ENCODE measurements at regions not wholly inside any gene's neighbourhood (a gene's known extent, or its start where the extent isn't known, plus 50 kb on each side); places are given as distances from the start of the nearest gene placed in this dataset.

DNA sequence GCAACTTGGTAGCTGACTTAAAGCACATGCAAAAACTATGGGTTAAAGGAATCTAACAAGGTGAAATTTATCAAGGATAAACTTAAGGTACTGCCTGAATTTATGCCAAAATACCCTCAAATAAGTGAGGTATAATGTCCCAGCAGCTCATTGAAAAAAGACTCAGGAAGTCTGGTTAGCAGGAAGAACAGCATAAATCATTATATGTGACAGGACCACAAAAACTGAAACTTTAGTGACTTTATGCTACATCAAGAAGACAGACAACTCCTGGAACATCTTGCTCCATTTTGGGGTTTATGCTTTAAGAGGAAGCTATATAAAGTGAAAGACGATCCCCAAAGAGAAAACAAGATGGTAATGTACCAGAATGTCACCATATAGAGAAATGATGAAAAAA, 282.4 kb upstream of the ZNF462 start:
- Histone ChIP-seq H3K27ac (no peak overlapping the region), H3K4me3 (no peak overlapping the region), H3K27me3 (replicated peaks; ENCODE audit: insufficient read depth) (no peaks in the 10 kb centered on the region), H3K36me3 (no peaks in the 10 kb centered on the region), H3K4me1 (ENCODE audit: control insufficient read depth in 1 of 2, low read depth in 2 of 2) (no peaks in the 10 kb centered on the region), H3K9me3 (peaks cover 10% of the 10 kb centered on the region)
- DNase-seq (ENCODE audit: low spot score) = no peak
- TF ChIP-seq, protein P1, sequence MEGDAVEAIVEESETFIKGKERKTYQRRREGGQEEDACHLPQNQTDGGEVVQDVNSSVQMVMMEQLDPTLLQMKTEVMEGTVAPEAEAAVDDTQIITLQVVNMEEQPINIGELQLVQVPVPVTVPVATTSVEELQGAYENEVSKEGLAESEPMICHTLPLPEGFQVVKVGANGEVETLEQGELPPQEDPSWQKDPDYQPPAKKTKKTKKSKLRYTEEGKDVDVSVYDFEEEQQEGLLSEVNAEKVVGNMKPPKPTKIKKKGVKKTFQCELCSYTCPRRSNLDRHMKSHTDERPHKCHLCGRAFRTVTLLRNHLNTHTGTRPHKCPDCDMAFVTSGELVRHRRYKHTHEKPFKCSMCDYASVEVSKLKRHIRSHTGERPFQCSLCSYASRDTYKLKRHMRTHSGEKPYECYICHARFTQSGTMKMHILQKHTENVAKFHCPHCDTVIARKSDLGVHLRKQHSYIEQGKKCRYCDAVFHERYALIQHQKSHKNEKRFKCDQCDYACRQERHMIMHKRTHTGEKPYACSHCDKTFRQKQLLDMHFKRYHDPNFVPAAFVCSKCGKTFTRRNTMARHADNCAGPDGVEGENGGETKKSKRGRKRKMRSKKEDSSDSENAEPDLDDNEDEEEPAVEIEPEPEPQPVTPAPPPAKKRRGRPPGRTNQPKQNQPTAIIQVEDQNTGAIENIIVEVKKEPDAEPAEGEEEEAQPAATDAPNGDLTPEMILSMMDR (IDR thresholded peaks at IDR 0.05) = no peak
- no peak for ATAC-seq (ENCODE audit: insufficient number of reproducible peaks, low FRiP score, low read depth)

DNA sequence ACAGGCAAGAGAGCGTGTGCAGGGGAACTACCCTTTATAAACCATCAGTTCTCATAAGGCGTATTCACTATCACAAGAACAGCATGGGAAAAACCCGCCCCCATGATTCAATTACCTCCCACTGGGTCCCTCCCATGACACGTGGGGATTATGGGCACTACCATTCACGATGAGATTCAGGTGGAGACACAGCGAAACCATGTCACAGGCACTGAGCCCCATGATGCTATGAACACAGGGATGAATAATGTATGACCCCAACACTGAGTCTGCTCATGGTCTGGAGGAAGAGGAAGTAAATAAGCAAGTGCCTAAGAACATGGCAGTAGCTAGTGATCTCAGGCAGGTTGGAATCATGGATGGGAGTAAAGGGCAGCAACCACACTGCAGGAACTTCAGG, 281.0 kb upstream of the ZNF462 start:
- TF ChIP-seq, protein P1 (IDR thresholded peaks at IDR 0.05) = no peak
- Histone ChIP-seq H3K36me3 (no peaks in the 10 kb centered on the region), H3K4me3 (no peak overlapping the region), H3K4me1 (ENCODE audit: control insufficient read depth in 1 of 2, low read depth in 2 of 2) (no peaks in the 10 kb centered on the region), H3K27me3 (replicated peaks; ENCODE audit: insufficient read depth) (no peaks in the 10 kb centered on the region), H3K9me3 (peaks cover 10% of the 10 kb centered on the region), H3K27ac (no peak overlapping the region)
- ATAC-seq (ENCODE audit: insufficient number of reproducible peaks, low FRiP score, low read depth) = no peak
- no peak for DNase-seq (ENCODE audit: low spot score)

DNA sequence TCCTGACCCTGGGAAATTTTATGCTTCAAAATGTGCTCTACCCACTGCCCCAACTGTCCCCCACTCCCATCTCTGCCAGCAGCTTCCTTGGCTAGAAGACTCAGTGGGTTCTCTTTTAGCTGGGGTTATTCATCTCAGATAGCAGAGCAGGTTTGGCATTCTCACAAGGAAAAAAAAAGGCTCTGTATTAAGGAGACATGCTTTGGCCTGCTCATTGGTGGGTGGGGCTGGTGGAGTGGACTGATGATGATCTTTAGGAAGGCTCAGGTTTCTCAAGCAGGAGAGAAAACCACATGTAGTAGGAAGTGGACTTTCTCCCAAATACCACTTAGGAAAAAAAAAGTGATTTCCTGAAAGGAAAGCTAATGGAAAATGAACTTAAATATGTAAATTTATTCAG, 279.2 kb upstream of the ZNF462 start:
- Histone ChIP-seq H3K36me3 (no peaks in the 10 kb centered on the region), H3K4me3 (no peak overlapping the region), H3K9me3 (peaks cover 6% of the 10 kb centered on the region), H3K27ac (no peak overlapping the region), H3K27me3 (replicated peaks; ENCODE audit: insufficient read depth) (no peaks in the 10 kb centered on the region), H3K4me1 (ENCODE audit: control insufficient read depth in 1 of 2, low read depth in 2 of 2) (no peaks in the 10 kb centered on the region)
- ATAC-seq (ENCODE audit: insufficient number of reproducible peaks, low FRiP score, low read depth) (no peak), DNase-seq (ENCODE audit: low spot score) (no peak)
- TF ChIP-seq, protein P1 (IDR thresholded peaks at IDR 0.05) = no peak

DNA sequence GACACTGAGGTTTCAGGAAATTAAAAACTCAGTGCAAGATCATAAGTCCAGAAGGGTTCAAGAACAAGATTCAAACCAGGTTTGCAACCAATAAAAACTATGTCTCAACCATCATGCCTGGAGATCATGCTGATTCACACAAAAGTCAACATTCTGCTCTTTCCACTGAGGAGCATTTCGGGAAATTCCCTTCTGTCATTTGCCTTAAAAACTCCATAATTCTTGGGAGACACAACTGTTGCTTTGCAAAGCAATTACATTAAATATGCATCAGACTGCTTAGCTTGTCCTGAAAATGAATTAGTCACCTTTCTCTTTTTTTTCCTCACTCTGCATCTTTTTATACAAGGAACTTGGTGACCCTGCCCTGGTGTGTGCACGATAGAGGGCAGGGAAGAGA, 275.9 kb upstream of the ZNF462 start:
- ATAC-seq (ENCODE audit: insufficient number of reproducible peaks, low FRiP score, low read depth) (no peak), DNase-seq (ENCODE audit: low spot score) (no peak)
- Histone ChIP-seq H3K27me3 (replicated peaks; ENCODE audit: insufficient read depth) (no peaks in the 10 kb centered on the region), H3K27ac (no peak overlapping the region), H3K4me3 (no peak overlapping the region), H3K36me3 (no peaks in the 10 kb centered on the region), H3K9me3 (no peaks in the 10 kb centered on the region), H3K4me1 (ENCODE audit: control insufficient read depth in 1 of 2, low read depth in 2 of 2) (no peaks in the 10 kb centered on the region)
- TF ChIP-seq, protein P1 (IDR thresholded peaks at IDR 0.05) = no peak

DNA sequence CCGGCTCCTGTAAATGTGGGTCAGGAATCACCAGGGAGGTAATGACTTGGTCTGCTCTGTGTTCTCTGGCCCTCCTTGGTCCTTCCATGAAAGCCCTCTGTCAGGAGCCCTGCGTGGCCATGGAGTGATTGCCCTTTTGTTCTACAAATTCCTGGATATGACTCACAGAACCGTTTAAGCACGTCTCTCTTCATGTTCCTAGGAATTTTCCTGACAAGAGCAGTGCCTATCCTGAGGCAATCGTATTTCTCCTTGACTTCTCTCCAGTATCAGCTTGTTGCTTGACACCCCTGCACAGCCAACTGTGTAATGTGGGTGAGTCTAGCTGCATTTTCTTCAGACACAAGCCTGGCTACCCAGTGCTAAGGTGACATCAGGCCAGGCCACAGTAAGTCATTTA, 274.3 kb upstream of the ZNF462 start:
- Histone ChIP-seq H3K4me1 (ENCODE audit: control insufficient read depth in 1 of 2, low read depth in 2 of 2) (no peaks in the 10 kb centered on the region), H3K4me3 (no peak overlapping the region), H3K27me3 (replicated peaks; ENCODE audit: insufficient read depth) (no peaks in the 10 kb centered on the region), H3K9me3 (no peaks in the 10 kb centered on the region), H3K27ac (no peak overlapping the region), H3K36me3 (no peaks in the 10 kb centered on the region)
- no peak for ATAC-seq (ENCODE audit: insufficient number of reproducible peaks, low FRiP score, low read depth)
- no peak for DNase-seq (ENCODE audit: low spot score)
- TF ChIP-seq, protein P1 (IDR thresholded peaks at IDR 0.05) = no peak
